HepG2 (cell line): ENCODE measurements at regions not wholly inside any gene's neighbourhood (a gene's known extent, or its start where the extent isn't known, plus 50 kb on each side); places are given as distances from the start of the nearest gene placed in this dataset.

Experiments used
- HNRNPH1 ChIP-seq: fragments of 200-400 bp; formaldehyde crosslinking; optimal IDR thresholded peaks from 2 replicates; pipeline ENCODE3; 2017; ENCODE audit warnings: mild to moderate bottlenecking, low read depth, low read length
- ZNF567 ChIP-seq: sonication (generic); formaldehyde crosslinking; IDR thresholded peaks from 2 replicates; pipeline ENCODE4 v1.8.1; 2023; ENCODE audit warnings: mild to moderate bottlenecking, missing genetic modification reagents, borderline replicate concordance
- TF ChIP-seq, protein P1 (sequence below): sonication (generic); formaldehyde crosslinking; IDR thresholded peaks from 2 replicates; pipeline ENCODE4 v1.5.1; 2020; ENCODE audit warnings: mild to moderate bottlenecking, missing genetic modification reagents, moderate library complexity
- TF ChIP-seq, protein P2 (sequence below): sonication (generic); formaldehyde crosslinking; conservative IDR thresholded peaks from 2 replicates; pipeline ENCODE4 v1.4.0; 2020; ENCODE audit warnings: missing genetic modification reagents

DNA sequence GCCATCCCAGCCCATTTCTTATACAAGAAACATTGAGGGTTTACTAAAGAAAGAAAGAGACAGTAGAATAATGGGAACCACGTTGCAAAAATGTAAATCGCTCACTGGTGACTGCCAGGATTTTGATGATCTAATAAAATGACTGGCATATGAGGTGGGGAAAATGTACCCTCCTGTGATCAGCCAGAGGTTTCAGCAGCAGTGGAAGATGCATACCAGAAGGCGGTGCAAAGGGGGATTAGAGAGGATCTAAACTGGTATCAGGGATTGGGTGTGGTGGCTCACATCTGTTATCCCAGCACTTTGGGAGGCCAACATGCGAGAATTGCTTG lies 60.8 kb upstream of the DDR1 start (continued):
- TF ChIP-seq, protein P1, sequence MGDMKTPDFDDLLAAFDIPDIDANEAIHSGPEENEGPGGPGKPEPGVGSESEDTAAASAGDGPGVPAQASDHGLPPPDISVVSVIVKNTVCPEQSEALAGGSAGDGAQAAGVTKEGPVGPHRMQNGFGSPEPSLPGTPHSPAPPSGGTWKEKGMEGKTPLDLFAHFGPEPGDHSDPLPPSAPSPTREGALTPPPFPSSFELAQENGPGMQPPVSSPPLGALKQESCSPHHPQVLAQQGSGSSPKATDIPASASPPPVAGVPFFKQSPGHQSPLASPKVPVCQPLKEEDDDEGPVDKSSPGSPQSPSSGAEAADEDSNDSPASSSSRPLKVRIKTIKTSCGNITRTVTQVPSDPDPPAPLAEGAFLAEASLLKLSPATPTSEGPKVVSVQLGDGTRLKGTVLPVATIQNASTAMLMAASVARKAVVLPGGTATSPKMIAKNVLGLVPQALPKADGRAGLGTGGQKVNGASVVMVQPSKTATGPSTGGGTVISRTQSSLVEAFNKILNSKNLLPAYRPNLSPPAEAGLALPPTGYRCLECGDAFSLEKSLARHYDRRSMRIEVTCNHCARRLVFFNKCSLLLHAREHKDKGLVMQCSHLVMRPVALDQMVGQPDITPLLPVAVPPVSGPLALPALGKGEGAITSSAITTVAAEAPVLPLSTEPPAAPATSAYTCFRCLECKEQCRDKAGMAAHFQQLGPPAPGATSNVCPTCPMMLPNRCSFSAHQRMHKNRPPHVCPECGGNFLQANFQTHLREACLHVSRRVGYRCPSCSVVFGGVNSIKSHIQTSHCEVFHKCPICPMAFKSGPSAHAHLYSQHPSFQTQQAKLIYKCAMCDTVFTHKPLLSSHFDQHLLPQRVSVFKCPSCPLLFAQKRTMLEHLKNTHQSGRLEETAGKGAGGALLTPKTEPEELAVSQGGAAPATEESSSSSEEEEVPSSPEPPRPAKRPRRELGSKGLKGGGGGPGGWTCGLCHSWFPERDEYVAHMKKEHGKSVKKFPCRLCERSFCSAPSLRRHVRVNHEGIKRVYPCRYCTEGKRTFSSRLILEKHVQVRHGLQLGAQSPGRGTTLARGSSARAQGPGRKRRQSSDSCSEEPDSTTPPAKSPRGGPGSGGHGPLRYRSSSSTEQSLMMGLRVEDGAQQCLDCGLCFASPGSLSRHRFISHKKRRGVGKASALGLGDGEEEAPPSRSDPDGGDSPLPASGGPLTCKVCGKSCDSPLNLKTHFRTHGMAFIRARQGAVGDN, result no peak
- no peak for TF ChIP-seq HNRNPH1
- TF ChIP-seq ZNF567 (CRISPR knock-in tag), result no peak
- TF ChIP-seq, protein P2, sequence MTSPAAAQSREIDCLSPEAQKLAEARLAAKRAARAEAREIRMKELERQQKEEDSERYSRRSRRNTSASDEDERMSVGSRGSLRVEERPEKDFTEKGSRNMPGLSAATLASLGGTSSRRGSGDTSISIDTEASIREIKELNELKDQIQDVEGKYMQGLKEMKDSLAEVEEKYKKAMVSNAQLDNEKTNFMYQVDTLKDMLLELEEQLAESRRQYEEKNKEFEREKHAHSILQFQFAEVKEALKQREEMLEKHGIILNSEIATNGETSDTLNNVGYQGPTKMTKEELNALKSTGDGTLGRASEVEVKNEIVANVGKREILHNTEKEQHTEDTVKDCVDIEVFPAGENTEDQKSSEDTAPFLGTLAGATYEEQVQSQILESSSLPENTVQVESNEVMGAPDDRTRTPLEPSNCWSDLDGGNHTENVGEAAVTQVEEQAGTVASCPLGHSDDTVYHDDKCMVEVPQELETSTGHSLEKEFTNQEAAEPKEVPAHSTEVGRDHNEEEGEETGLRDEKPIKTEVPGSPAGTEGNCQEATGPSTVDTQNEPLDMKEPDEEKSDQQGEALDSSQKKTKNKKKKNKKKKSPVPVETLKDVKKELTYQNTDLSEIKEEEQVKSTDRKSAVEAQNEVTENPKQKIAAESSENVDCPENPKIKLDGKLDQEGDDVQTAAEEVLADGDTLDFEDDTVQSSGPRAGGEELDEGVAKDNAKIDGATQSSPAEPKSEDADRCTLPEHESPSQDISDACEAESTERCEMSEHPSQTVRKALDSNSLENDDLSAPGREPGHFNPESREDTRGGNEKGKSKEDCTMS (CRISPR knock-in tag), result no peak
